Mucosa of descending colon (tissue), 3 donors: ENCODE measurements at regions not wholly inside any gene's neighbourhood (a gene's known extent, or its start where the extent isn't known, plus 50 kb on each side); places are given as distances from the start of the nearest gene placed in this dataset.

ENCODE experiments used
- ATAC-seq: fragments of 200-7000 bp; cut with Tn5 transposase; one replicate; pipeline ENCODE4 v1.9.1; 2020; ENCODE audit warnings: mild to moderate bottlenecking, moderate library complexity
- DNase-seq, 3 donors: peaks; one replicate each; pipeline ENCODE4 v3.0.0-alpha.2; 2020
- H3K36me3 ChIP-seq: fragments of 200-600 bp; one replicate; pipeline ENCODE4 v1.8.0; 2021; ENCODE audit warnings: low read depth, mild to moderate bottlenecking
- H3K4me1 ChIP-seq: fragments of 200-600 bp; one replicate; pipeline ENCODE4 v1.8.0; 2021; ENCODE audit warnings: low read depth, mild to moderate bottlenecking
- H3K4me3 ChIP-seq: fragments of 200-600 bp; one replicate; pipeline ENCODE4 v1.8.0; 2021; ENCODE audit warnings: mild to moderate bottlenecking
- H3K9me3 ChIP-seq: fragments of 200-600 bp; one replicate; pipeline ENCODE4 v1.8.0; 2021; ENCODE audit warnings: mild to moderate bottlenecking
- CTCF ChIP-seq: fragments of 200-600 bp; IDR thresholded peaks from one replicate; pipeline ENCODE4 v1.8.0; 2022; ENCODE audit warnings: antibody characterized with exemption, mild to moderate bottlenecking
- intact Hi-C, 2 donors: fragments of 100-400 bp; cut with DNase I in 1 of 2; cut with micrococcal nuclease in 1 of 2; formaldehyde crosslinking; loops; one replicate each; pipeline versions ENCODE4 v1.11.0 to v1.11.1; 2022; cut with DNase I, micrococcal nuclease
- donor health status: DM: no; HTN: no; CAD: no; lungs with moderate emphysema.
- donor health status: DM: no; HTN: no; CAD: no.
- donor health status: DM: no; HTN: yes; CAD: no.

- Histone ChIP-seq H3K4me1 (no peaks in the 10 kb centered on the region), H3K9me3 (no peaks in the 10 kb centered on the region), H3K4me3 (no peak overlapping the region), H3K36me3 (no peaks in the 10 kb centered on the region)
- no peak for TF ChIP-seq CTCF
- ATAC-seq (no peak), DNase-seq (no peak)
- intact Hi-C loops = no loop called here
Measured at GRCh38 chr2:6082625-6083018, 390.4 kb downstream of the SOX11 start.

GRCh38 chr2:6083136-6083535 lies 391.0 kb downstream of the SOX11 start:
- no peak for TF ChIP-seq CTCF
- Histone ChIP-seq H3K9me3 (no peaks in the 10 kb centered on the region), H3K4me3 (no peak overlapping the region), H3K4me1 (no peaks in the 10 kb centered on the region), H3K36me3 (no peaks in the 10 kb centered on the region)
- no peak for DNase-seq
- intact Hi-C loops = no loop called here
- ATAC-seq = no peak

GRCh38 chr2:6089474-6089873 lies 397.3 kb downstream of the SOX11 start:
- Histone ChIP-seq H3K9me3 (no peaks in the 10 kb centered on the region), H3K36me3 (no peaks in the 10 kb centered on the region), H3K4me1 (no peaks in the 10 kb centered on the region), H3K4me3 (no peak overlapping the region)
- no peak for TF ChIP-seq CTCF
- ATAC-seq (no peak), DNase-seq (no peak)
- intact Hi-C loops = no loop called here

GRCh38 chr2:6103372-6103771 lies 411.2 kb downstream of the SOX11 start:
- no peak for ATAC-seq
- H3K4me1 ChIP-seq = no peaks in the 10 kb centered on the region
- intact Hi-C loops = no loop called here
- no peak overlapping the region for H3K4me3 ChIP-seq
- DNase-seq = no peak
- H3K9me3 ChIP-seq = no peaks in the 10 kb centered on the region
- no peak for TF ChIP-seq CTCF
- no peaks in the 10 kb centered on the region for H3K36me3 ChIP-seq

- Histone ChIP-seq H3K36me3 (no peaks in the 10 kb centered on the region), H3K4me3 (no peak overlapping the region), H3K9me3 (no peaks in the 10 kb centered on the region), H3K4me1 (no peaks in the 10 kb centered on the region)
- intact Hi-C loops = no loop called here
- ATAC-seq (no peak), DNase-seq (peak in 2 of 3 donors; percentile 21 to 22)
- TF ChIP-seq CTCF = no peak
Measured at GRCh38 chr2:6103949-6104348, 411.8 kb downstream of the SOX11 start.

- no peak for ATAC-seq
- H3K4me1 ChIP-seq = no peaks in the 10 kb centered on the region
- DNase-seq = no peak
- no peak for TF ChIP-seq CTCF
- no peaks in the 10 kb centered on the region for H3K9me3 ChIP-seq
- no peak overlapping the region for H3K4me3 ChIP-seq
- intact Hi-C loops = no loop called here
- no peaks in the 10 kb centered on the region for H3K36me3 ChIP-seq
Measured at GRCh38 chr2:6107290-6107689, 415.1 kb downstream of the SOX11 start.
